ENCODE measurements at regions not wholly inside any gene's neighbourhood (a gene's known extent, or its start where the extent isn't known, plus 50 kb on each side); places are given as distances from the start of the nearest gene placed in this dataset.
"Not testable (repeated sequence)": the region's sequence is repeated elsewhere in the genome, so short reads cannot be mapped to it uniquely, and the experiment has no call there.

DNA sequence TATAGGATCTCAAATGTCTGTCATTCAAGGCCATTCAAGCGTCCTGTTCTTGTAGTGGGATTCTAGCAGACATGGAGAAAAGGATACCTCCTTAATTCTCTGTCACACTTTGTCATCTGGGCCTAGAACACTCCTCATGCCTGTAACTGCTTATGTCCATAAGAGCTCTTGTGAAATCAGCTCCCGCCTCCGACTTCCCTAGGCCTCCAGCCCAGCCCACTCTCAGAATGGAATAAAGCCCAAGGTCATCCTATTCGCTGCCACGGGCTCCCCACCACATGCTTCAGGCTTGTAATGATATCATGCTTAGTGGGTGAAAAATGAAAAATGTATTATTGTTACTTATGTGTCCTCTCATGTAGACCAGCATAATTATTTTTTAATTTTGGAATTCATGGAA, 632.5 kb downstream of the ISL1 start:
- DNase-seq (ENCODE audit: low read depth), result no peak

DNA sequence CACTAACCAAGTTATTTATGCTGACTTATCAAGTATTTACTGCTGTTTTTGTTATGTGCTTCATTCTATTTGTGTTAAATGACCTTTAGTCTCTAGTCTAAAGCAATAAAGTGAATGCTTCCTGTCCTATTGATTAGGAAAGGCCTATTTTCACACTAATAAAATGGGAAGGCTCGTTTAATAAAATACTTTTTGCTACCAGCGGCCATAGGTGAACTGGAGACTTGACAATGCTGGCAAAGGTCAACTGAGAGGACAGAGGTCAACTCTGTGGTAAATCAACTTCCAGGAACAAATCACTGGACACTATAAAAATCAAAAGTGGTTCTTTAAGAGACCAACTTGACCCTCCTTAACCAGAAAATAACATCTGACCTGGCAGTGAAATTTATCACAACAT, 634.3 kb downstream of the ISL1 start:
- DNase-seq (ENCODE audit: low read depth), result no peak

- DNase-seq (ENCODE audit: low read depth), result no peak
Observed at GRCh38 chr5:52024359-52024758, 641.1 kb downstream of the ISL1 start.

DNA sequence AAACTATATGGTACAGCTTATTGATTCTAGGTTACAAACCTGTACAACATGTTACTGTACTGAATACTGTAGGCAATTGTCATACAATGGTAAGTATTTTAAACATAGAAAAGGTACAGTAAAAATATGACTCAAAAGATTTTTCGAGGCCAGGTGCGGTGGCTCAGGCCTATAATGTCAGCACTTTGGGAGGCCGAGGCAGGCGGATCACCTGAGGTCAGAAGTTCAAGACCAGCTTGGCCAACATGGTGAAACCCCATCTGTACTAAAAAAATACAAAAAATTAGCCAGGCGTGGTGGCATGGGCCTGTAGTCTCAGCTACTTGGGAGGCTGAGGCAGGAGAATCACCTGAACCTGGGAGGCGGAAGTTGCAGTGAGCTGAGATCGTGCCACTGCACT, 646.6 kb downstream of the ISL1 start:
- not testable (repeated sequence) for DNase-seq (ENCODE audit: low read depth)

DNA sequence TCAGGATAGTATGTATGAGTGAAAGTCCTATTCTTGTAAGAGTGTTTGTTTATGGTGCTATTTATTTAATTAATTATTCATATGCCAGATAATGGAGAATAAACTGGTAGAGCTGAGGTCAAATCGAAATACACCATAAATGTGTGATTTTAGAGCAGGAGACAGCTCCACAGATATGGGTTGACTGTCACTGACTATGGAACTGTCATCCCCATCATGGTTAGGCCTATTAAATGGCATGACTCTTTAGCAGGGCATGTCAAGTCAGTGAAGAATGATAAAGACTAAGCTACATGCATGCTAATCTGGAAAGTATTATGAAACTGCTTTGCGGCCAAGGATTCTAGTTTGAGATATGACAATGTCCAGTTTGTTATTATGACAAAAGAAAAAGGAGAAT, 658.6 kb downstream of the ISL1 start:
- no peak for DNase-seq (ENCODE audit: low read depth)

DNA sequence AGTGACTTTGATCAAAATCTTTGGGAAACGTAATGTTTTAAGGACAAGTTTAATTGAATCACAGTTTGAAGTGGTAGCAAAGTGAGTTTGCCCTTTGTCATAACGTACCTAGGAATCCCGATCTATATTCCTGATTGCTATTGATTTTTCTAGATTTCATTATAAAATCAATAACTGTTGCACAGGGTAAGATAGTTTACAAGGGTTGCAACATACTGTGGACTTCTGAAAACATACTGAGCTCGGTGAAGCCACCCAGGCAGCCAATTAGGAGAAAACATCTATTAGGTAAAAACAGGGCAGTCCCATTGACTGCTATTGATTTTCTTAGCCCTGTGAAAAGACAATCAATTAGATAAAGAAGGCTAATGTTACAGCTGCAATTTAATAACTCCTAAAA, 659.9 kb downstream of the ISL1 start:
- no peak for DNase-seq (ENCODE audit: low read depth)

DNA sequence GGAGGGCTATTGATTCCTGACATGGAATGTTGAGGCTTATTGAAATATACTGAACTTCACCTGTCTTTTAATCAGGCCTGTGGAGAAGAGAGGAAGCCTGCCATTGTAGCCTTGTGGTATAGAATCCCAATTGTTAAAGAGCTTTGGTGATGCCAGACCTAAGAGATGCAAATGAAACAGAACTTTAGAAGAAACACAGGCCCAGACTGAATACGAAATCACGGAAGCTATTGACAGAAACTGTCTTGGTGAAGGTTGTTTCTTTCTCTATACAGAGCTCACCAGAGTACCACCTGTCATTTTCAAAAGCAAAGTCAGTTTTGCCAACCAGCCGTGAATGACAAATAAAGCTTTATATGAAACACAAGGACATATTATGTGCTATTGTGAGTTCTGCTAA, 660.3 kb downstream of the ISL1 start:
- DNase-seq (ENCODE audit: low read depth), result no peak

- DNase-seq (ENCODE audit: low read depth), result no peak
Observed at GRCh38 chr5:52051759-52052158, 668.5 kb downstream of the ISL1 start.

DNA sequence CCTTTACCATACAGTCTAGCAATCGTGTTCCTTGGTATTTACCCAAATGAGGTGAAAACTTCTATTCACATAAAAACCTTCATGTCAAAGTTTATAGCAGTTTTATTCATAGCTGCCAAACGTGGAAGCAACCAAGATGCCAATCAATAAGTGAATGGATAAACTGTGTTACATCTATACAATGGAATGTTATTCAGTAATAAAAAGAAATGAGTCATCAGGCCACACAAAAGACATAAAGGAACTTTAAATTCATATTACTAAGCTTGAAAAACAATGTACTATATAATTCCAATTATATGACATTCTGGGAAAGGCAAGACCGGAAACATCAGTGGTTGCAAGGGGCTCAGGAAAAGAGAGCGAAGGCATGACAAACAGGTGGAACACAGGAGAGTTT, 679.9 kb downstream of the ISL1 start:
- peak; percentile 1 for DNase-seq (ENCODE audit: low read depth)

DNA sequence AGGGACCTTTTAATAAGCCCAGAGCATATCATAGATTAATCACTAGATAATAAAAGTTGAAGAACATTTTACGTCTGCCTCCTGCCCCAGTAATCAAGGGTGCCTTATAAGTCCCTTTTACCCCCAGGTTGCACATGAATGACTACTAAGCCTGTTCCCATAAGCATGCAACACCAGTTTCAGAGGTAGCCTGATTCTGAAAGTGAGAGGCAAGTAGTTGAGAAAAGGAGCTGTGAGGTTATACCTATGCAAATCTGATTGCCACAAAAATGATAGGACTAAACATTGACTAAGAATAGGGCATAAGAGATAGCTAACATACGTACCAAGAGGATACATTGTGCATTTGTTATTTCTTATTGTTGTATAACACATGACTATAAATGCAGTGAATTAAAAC, 681.9 kb downstream of the ISL1 start:
- no peak for DNase-seq (ENCODE audit: low read depth)

- no peak for DNase-seq (ENCODE audit: low read depth)
Observed at GRCh38 chr5:52069997-52070396, 686.7 kb downstream of the ISL1 start.

DNA sequence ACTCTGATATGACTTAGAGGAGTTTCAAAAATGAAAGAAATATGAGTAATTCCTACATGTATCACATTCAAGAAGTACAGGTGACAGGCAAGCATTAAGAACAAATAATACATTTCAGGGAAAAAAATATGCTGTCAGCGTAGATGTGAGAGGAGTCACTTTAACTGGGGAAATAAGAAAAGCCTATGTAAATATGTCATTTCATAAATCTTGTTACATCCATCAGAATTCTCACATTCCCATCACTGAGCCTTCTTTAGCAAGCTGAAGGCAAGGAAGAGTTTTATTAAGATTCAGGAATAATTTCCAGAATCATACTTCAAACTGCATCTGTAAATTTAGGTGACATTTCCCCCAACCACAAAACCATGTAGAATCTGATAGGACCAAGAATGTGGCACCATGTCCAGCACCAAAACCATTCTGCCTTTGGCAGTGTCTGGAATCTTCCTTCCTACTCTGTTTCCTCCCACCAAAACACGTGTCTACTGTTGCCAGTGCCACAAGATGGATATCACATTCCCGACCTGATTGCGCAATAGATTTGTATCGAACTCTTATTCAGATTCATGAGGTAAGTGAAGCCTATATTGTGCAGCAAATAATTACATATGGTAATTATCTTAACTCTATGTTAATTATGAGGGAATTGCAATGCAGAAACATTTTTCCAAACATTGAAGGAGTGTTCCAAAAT, 690.9 kb downstream of the ISL1 start:
- DNase-seq (ENCODE audit: low read depth), result no peak

DNA sequence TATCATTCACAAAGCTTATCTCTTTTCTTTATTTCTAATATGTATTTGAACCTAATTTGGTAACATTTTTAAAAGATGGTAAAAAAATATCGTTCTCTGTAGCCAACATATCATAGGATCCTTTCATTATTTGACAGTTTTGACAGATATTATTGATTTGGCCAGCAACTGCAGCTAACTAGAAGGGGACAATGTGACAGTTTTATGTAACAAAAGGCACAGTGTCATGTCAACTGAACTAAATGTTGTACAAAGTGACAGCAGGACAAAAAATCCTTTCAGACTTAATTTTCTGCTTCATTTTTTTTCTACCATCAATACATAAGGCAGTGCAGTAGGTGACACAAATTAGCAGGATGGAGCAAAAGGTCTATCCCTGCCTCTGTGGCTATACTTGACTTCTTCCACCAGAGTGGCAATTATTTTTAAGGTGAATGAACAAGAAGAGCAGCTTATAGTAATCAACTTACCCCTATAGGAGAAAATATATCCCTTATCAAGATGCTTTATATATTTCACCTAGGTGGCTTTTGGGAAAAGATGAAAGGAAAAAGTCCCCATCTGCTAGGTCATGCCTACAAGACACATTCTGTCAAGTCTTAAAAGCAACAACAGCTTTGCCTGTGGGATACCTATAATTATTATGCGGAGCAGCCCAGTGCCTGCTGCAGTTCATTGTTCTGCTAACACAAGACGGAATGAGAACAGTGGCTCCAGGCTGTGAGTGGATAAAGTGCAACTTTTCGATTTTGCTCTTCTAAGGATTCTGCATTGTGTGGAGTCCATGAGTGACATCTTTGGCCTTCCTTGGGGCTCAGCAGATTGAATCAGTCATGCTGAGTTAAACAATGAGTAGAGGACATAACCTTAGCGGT, 694.9 kb downstream of the ISL1 start:
- no peak for DNase-seq (ENCODE audit: low read depth)

- not testable (repeated sequence) for DNase-seq (ENCODE audit: low read depth)
Observed at GRCh38 chr5:52102311-52102710, 685.4 kb upstream of the ITGA1 start.

DNA sequence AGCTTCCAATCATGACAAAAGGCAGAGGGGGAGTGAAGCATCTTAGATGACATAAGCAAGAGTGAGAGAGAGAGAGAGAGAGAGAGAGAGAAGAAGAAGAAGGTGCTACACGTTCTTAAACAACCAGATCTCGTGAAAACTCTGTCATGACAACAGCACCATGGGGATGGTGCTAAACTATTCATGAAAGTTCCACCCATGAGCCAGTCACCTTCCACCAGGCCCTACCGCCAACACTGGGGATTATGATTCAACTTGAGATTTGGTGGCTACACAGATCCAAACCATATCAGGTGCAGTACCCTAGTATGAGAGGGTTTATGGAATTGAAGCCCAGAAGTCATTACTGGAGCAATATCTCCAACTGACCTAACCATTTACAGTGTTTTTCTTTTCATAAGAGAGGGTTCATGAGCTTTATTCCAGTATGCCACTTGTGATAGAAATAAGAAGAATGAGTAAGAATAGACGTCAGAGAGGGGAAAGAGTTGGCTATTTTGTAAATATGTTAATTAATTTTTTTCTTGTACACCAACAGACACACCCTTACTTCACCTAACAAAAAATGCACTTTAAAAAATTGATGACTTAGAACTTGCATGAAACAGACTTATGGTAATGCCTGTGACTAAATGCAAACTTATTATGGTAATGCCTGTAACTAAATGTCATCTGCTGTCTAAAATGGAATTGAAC, 680.4 kb upstream of the ITGA1 start:
- no peak for DNase-seq (ENCODE audit: low read depth)

DNA sequence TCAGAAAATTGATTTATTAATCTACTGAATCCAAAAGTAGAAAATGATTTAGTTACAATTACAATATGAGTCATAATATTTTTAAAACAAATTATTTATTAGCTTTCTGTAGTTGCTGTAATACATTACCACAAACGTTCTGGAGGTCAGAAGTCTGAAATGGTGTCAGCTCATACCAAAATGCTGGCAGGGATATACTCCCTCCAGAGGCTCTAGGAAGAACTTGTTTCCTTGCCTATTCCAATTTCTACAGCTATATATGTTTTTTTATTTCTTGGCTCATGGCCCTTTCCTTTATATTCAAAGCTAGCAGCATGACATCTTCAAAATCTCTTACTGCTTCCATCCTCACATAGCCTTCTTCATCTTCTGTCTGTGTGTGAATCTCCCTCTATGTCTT, 667.9 kb upstream of the ITGA1 start:
- no peak for DNase-seq (ENCODE audit: low read depth)

DNA sequence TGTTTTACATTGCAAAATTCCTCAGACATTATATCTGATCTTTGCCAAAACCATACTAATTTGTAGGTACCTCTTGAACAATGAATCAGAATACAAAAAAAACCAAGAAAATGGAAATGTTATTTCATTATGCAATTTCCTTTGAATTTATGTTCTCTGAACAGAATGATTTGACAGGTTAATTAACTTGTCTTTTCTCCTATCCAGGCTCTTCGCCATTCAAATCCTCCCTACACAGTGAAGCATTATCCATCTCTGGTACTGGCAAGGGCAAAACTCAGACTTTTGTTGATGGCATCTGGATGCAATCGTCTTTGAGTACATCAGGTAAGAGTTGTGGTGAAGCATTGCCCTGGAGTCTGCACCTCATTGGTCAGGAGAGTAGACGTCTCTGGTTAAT, 655.7 kb upstream of the ITGA1 start:
- DNase-seq (ENCODE audit: low read depth), result no peak

GRCh38 chr5:52134013-52134650, 653.6 kb upstream of the ITGA1 start:
- DNase-seq (ENCODE audit: low read depth), result no peak

GRCh38 chr5:52139888-52140615, 647.7 kb upstream of the ITGA1 start:
- no peak for DNase-seq (ENCODE audit: low read depth)

- DNase-seq (ENCODE audit: low read depth), result no peak
Observed at GRCh38 chr5:52148679-52149078, 639.0 kb upstream of the ITGA1 start.

GRCh38 chr5:52150501-52150900, 637.2 kb upstream of the ITGA1 start:
- no peak for DNase-seq (ENCODE audit: low read depth)

- DNase-seq (ENCODE audit: low read depth), result not testable (repeated sequence)
Observed at GRCh38 chr5:52156809-52157208, 630.9 kb upstream of the ITGA1 start.
